SK-N-SH (cell line): ENCODE measurements at regions not wholly inside any gene's neighbourhood (a gene's known extent, or its start where the extent isn't known, plus 50 kb on each side); places are given as distances from the start of the nearest gene placed in this dataset.

Experiments used
- CTCF ChIP-seq: fragments of 200-600 bp; sonication (generic); IDR thresholded peaks from 2 replicates; pipeline ENCODE4 v1.6.1; 2017; ENCODE audit warnings: antibody characterized with exemption, mild to moderate bottlenecking, moderate library complexity
- EP300 ChIP-seq, 2 experiments: IDR thresholded peaks; 2 replicates each; pipeline versions ENCODE4 v1.4.0 to v1.6.1; 2012; ENCODE audit warnings: borderline replicate concordance in 1 of 2, low read depth in 1 of 2, low read length in 1 of 2
- EZH2phosphoT487 ChIP-seq: fragments of 200-600 bp; sonication (generic); IDR thresholded peaks from 2 replicates; pipeline ENCODE4 v1.6.1; 2017; ENCODE audit warnings: low read depth, mixed run types, mild to moderate bottlenecking, antibody characterized with exemption, moderate library complexity, borderline replicate concordance
- GATA2 ChIP-seq: sonication (generic); formaldehyde crosslinking; IDR thresholded peaks from 2 replicates; pipeline ENCODE4 v1.5.0; 2020; ENCODE audit warnings: mild to moderate bottlenecking, missing genetic modification reagents
- JUND ChIP-seq: IDR thresholded peaks from 2 replicates; pipeline ENCODE4 v1.4.0; 2012
- MAX ChIP-seq: IDR thresholded peaks from 2 replicates; pipeline ENCODE4 v1.4.0; 2012; ENCODE audit warnings: low read depth
- MXI1 ChIP-seq: IDR thresholded peaks from 2 replicates; pipeline ENCODE4 v1.6.1; 2012; ENCODE audit warnings: mild to moderate bottlenecking, low read depth, low read length, improper control_type of control experiment
- NFIC ChIP-seq: IDR thresholded peaks from 2 replicates; pipeline ENCODE4 v1.4.0; 2012; ENCODE audit warnings: borderline replicate concordance
- POLR2AphosphoS5 ChIP-seq: IDR thresholded peaks from 2 replicates; pipeline ENCODE4 v1.6.1; 2012; ENCODE audit warnings: low read depth, low read length
- REST ChIP-seq: IDR thresholded peaks from 2 replicates; pipeline ENCODE4 v1.6.1; 2012; ENCODE audit warnings: mild to moderate bottlenecking, low read depth, low read length, moderate library complexity
- RFX5 ChIP-seq: IDR thresholded peaks from 2 replicates; pipeline ENCODE4 v1.6.1; 2012; ENCODE audit warnings: mild to moderate bottlenecking, improper control_type of control experiment, low read length
- SMC3 ChIP-seq: IDR thresholded peaks from 2 replicates; pipeline ENCODE4 v1.6.1; 2012; ENCODE audit warnings: low read depth, low read length, improper control_type of control experiment
- ZBTB33 ChIP-seq: IDR thresholded peaks from 2 replicates; pipeline ENCODE4 v1.4.0; 2012; ENCODE audit warnings: low read depth, borderline replicate concordance

GRCh38 chr14:71395151-71395604 lies 487.9 kb downstream of the PCNX1 start:
- TF ChIP-seq JUND (no peak), MAX (no peak), CTCF (no peak), EP300 (IDR thresholded peaks at IDR 0.05; ENCODE audit: borderline replicate concordance in 1 of 2, low read depth in 1 of 2, low read length in 1 of 2) (no peak), RFX5 (no peak), EZH2phosphoT487 (no peak), ZBTB33 (no peak), POLR2AphosphoS5 (no peak), MXI1 (no peak), SMC3 (no peak), NFIC (no peak), REST (no peak), GATA2 (no peak)
